ENCODE measurements at regions not wholly inside any gene's neighbourhood (a gene's known extent, or its start where the extent isn't known, plus 50 kb on each side); places are given as distances from the start of the nearest gene placed in this dataset.

DNA sequence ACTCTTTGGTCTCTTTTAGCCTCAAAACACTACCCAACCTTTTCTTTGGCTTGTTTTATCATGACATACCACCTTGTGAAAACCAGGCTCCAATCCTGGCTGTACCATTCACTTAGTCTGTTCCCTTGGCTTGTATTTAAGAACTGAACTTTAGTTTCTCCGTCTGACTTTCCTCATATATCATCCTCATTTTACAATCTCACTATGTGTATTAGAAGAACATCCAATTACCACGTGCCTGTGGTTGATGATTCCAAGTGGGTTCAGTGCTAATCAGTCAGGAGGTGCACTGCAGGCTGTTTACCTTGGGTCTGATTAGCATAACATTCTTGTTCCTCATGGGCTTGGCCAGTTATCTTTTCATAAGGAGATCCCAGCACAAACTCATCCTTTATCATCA lies 144.8 kb upstream of the KLF14 start:
- peak overlapping the region; percentile 35 for H3K27ac Mint-ChIP-seq
- DNase-seq: no peak
- intact Hi-C loops (cut with micrococcal nuclease): no loop called here
- H3K36me3 Mint-ChIP-seq (ENCODE audit: low read depth): peaks cover 77% of the 10 kb centered on the region
- H3K27me3 Mint-ChIP-seq: no peaks in the 10 kb centered on the region
- H3K4me1 Mint-ChIP-seq: peaks cover 36% of the 10 kb centered on the region
- no peak overlapping the region for H3K4me3 Mint-ChIP-seq
- H3K9me3 Mint-ChIP-seq: no peaks in the 10 kb centered on the region

DNA sequence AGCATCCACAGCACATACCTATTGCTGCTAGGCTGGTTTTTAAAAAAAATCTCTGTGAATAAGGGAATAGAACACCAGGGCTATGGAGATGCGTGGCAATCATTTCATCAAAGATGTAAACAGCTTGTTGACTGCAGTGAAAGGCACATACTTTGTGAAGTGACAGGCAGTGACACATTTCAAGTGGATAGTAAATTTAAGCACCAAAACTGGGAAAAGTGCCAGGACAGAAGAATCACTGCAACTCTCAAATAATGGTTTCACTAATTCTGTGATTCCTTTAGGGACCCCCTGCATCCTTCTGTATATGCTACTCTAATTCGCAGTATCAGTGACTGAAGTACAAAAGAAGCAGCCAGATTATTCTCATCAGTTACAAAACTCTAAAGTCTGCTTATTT lies 145.2 kb upstream of the KLF14 start:
- no peaks in the 10 kb centered on the region for H3K9me3 Mint-ChIP-seq
- no peak for DNase-seq
- no peak overlapping the region for H3K4me3 Mint-ChIP-seq
- no peak overlapping the region for H3K27ac Mint-ChIP-seq
- H3K36me3 Mint-ChIP-seq (ENCODE audit: low read depth): peaks cover 73% of the 10 kb centered on the region
- H3K4me1 Mint-ChIP-seq: peaks cover 33% of the 10 kb centered on the region
- intact Hi-C loops (cut with micrococcal nuclease): no loop called here
- no peaks in the 10 kb centered on the region for H3K27me3 Mint-ChIP-seq

DNA sequence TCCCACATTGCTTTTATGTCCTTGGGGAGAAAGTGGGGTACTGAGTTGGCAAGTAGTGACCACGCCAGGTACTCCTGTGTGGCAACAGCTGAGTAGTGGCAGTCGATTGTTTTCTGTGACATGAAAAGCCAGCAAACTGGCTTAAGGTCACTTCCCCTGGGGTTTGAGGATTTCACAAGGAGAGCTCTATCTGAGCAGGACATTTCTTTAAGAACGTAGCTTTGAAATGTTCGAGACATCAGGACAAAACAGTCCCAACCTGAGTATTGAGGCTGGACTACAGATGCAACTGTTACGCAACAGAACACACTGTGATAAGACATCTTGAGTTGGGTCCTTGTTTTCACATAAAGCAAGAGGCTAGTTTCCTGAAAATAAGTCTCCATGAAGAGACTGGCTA lies 146.7 kb upstream of the KLF14 start:
- peaks cover 74% of the 10 kb centered on the region for H3K36me3 Mint-ChIP-seq (ENCODE audit: low read depth)
- H3K4me1 Mint-ChIP-seq: peaks cover 36% of the 10 kb centered on the region
- H3K9me3 Mint-ChIP-seq: no peaks in the 10 kb centered on the region
- no peak for DNase-seq
- H3K4me3 Mint-ChIP-seq: no peak overlapping the region
- no peaks in the 10 kb centered on the region for H3K27me3 Mint-ChIP-seq
- intact Hi-C loops (cut with micrococcal nuclease): no loop called here
- H3K27ac Mint-ChIP-seq: peak overlapping the region; percentile 51

DNA sequence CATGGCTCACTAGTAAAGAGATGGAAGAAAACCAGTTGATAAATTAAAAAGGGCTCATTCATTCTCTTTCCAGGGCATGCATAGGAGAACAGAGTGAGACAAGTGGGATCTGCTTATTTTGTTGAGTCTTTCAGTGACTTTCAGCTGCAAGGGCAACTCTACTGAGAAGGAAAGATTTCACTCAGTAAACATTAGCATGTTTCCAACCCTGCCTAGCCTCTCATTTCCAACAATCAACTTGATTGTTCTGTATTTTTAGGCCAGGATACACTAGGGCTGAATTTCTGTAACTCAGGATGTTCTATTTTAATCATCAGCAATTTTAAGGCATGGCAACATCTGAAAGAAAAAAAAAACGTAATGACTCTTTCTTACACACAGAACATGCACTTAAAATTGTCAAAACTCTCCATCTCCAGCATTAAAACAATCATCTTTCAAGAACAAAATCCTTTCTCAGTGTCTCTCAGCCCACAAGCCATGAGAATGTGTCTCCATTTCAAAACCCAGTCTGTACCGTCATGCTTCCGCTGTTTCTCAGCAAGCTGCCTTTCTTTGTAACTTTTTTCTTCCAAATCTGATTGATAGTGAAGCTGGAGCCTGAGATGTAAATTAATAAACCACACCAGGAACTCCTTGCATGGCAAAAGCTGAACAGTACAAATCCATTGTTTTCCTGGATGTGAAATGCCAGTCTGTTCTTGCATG lies 147.2 kb upstream of the KLF14 start:
- peak overlapping the region; percentile 51 for H3K27ac Mint-ChIP-seq
- no peaks in the 10 kb centered on the region for H3K9me3 Mint-ChIP-seq
- DNase-seq: no peak
- H3K27me3 Mint-ChIP-seq: no peaks in the 10 kb centered on the region
- intact Hi-C loops (cut with micrococcal nuclease): no loop called here
- no peak overlapping the region for H3K4me3 Mint-ChIP-seq
- H3K36me3 Mint-ChIP-seq (ENCODE audit: low read depth): peaks cover 68% of the 10 kb centered on the region
- H3K4me1 Mint-ChIP-seq: peaks cover 33% of the 10 kb centered on the region

DNA sequence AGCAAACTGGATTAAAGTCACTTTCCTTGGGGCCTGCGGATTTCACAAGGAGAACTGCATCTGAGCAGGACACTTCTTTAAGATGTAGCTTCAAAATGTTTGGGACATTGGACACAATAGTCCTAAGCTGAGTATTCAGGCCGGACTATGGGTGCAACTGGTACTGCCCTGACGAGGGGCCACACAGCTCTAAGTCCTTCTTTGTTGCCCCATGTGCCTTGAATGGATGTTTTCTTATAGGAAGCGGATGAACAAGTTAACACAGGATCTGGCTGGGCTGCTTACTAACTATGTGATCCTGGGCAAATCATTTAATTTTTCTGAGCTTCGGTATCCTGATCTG lies 147.8 kb upstream of the KLF14 start:
- DNase-seq: no peak
- intact Hi-C loops (cut with micrococcal nuclease): no loop called here
- Mint-ChIP-seq H3K9me3 (no peaks in the 10 kb centered on the region), H3K27ac (peak overlapping the region; percentile 9), H3K4me3 (no peak overlapping the region), H3K4me1 (peaks cover 30% of the 10 kb centered on the region), H3K36me3 (ENCODE audit: low read depth) (peaks cover 67% of the 10 kb centered on the region), H3K27me3 (no peaks in the 10 kb centered on the region)

DNA sequence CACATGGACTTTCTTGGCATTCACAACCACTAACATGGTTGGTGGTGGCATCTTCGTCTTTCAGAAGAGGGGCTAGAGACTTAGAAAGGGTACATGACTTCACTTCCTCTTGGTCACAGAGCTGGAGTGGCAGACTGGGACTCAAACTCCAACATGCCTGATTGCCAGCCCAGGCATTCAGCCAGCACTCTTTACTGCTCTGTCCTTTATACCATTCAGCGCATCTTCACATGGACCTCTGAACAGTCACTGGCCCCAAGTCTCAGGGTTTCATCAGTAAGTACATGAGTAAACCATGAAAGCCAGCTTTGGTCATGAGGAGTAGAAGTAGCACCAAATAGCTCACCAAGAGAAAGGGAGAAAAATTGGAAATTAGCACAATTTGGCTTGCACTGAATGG lies 148.4 kb upstream of the KLF14 start:
- peak overlapping the region; percentile 37 for H3K27ac Mint-ChIP-seq

DNA sequence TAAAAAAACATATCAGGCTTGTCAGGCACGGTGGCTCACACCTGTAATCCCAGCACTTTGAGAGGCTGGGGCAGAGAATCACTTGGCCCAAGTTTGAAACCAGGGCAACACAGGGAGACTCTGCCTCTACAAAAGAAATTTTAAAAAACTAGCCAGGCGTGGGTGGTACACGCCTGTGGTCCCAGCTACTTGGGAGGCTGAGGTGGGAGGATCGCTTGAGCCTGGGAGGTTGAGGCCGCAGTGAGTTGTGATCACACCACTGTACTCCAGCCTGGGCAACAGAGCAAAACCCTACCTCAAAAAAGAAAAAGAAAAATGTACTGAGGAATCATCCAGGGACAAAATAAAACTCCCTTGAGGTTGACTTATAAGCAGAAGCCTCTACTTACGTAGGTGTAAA lies 149.9 kb upstream of the KLF14 start:
- no peaks in the 10 kb centered on the region for H3K9me3 Mint-ChIP-seq
- no peak for DNase-seq
- peaks cover 37% of the 10 kb centered on the region for H3K4me1 Mint-ChIP-seq
- H3K36me3 Mint-ChIP-seq (ENCODE audit: low read depth): peaks cover 72% of the 10 kb centered on the region
- intact Hi-C loops (cut with micrococcal nuclease): no loop called here
- no peaks in the 10 kb centered on the region for H3K27me3 Mint-ChIP-seq
- H3K27ac Mint-ChIP-seq: no peak overlapping the region
- no peak overlapping the region for H3K4me3 Mint-ChIP-seq

More for the DNA sequence above, 148.4 kb upstream of the KLF14 start:
- intact Hi-C loops (cut with micrococcal nuclease): no loop called here
- peaks cover 68% of the 10 kb centered on the region for H3K36me3 Mint-ChIP-seq (ENCODE audit: low read depth)
- no peaks in the 10 kb centered on the region for H3K27me3 Mint-ChIP-seq
- H3K4me1 Mint-ChIP-seq: peaks cover 32% of the 10 kb centered on the region
- DNase-seq: no peak
- H3K4me3 Mint-ChIP-seq: no peak overlapping the region
- no peaks in the 10 kb centered on the region for H3K9me3 Mint-ChIP-seq

DNA sequence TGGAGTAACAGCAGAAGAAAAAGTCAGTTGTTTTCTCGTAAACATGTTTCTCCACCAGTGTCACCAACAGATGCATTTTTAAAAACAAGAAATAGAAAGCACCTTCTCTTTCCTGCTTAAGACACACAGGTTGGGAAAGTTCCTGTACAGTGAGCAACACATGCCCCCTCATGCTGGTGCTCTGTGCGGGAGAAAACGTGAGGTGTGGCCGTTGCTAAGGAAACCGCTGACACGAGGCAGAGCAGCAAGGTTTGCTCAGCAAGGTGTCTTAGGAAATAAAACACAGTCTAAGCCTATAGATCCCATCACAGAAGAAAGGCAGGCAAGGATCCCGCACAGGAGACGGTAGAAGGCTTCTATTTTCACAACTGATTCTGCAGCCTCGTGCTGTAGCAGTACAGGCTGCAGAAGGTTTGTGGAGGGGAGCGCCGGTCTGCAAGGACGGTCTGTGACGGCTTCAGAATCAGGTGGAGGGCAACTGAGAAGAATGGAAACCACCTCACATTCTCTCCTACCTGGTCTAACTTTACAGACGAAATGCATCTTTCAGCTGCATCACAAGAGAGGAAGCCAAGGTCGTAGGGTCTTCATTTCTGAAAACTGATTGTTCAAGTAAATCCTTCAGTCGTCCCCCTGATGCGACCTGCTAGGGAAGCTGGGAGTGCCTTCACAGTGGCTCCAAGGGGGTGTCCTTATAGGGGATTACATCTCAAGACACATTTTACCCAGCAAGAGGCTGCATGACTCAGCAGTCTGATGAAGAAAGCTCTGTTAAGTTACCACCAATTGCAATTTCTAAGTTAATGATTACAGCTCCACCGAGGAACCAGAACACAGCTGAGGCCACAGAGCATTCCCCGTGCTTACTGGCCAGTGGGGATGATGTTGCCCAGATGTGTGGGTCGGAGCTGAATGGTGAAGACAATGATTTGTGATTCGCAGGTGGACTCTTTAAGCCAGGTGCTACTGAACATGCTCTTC lies 150.7 kb upstream of the KLF14 start:
- H3K27me3 Mint-ChIP-seq: no peaks in the 10 kb centered on the region
- peaks cover 69% of the 10 kb centered on the region for H3K36me3 Mint-ChIP-seq (ENCODE audit: low read depth)
- no peak for DNase-seq
- H3K4me1 Mint-ChIP-seq: peaks cover 34% of the 10 kb centered on the region
- no peaks in the 10 kb centered on the region for H3K9me3 Mint-ChIP-seq
- peak overlapping the region; percentile 42 for H3K27ac Mint-ChIP-seq
- H3K4me3 Mint-ChIP-seq: no peak overlapping the region
- intact Hi-C loops (cut with micrococcal nuclease): no loop called here

DNA sequence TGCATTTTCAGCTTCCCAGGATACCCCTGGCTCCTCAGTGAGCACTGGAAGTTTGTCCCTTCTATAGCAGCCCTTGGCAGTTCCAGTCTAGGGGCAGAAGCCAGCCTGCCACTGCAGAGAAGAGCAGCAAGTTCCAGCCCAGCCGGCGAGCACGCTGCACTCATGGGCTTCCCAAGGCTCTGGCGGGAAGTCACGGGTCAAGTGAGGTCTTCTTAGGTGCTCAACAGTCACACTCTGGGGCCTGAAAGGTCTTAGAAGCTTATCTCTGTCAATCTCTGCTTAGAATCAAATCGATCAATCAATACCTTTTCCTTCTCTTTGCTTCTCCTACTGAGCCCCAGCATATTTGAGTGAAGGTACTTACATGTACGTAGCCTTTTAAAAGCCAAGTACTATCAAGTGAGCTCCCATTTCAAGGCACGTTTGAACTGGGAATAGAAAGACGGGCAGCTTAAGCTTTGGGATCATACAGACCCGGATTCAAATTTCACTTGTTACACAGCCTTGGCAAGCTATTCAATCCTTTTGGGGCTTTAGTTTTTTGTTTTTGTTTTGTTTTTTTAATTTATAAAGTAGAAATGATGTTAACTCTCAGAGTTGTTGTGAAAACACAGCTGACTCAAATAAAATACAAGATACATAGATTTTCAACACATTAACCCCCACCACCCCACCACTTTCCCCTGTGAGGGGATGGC lies 152.6 kb upstream of the KLF14 start:
- H3K27ac Mint-ChIP-seq: peak overlapping the region; percentile 86

DNA sequence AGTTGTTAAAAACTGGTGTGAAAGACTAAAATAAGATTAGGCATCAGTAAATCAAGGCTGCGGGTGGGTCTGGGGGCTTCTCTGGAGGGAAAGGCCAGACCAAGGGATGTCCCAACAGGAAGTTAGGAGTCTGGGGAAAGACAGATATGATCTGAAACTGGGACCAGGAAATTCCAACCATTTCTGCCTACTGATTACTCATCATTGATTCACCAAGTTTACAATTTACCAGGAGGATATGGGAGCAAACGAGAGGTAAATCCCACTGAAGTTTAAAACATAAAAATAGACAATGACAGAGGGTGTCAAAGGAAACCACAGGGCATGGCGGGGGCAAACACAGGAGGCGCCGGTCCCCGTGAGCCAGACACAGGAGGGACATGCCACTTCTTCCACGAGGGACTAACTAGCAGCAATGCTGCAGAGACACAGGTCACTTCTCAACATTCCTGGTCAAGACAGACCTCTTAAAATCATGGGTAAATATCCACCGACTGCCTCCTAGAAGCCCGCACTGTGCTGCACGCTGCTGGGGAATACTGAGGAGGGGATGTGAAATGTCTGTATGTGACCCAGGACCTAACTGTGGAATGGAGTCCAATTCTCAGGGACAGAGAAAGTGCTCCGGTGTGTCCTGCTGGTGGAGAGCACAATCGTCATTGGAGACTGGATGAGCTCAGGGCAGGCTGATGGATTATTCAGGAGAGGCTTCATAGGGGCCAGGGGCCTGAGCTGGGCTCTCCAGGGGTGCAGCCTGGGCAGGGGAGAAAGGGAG lies 153.4 kb upstream of the KLF14 start:
- intact Hi-C loops (cut with micrococcal nuclease): no loop called here
- peak overlapping the region; percentile 18 for H3K4me3 Mint-ChIP-seq
- H3K4me1 Mint-ChIP-seq: peaks cover 39% of the 10 kb centered on the region
- no peaks in the 10 kb centered on the region for H3K27me3 Mint-ChIP-seq
- H3K36me3 Mint-ChIP-seq (ENCODE audit: low read depth): peaks cover 69% of the 10 kb centered on the region
- peak overlapping the region; percentile 86 for H3K27ac Mint-ChIP-seq
- no peak for DNase-seq
- no peaks in the 10 kb centered on the region for H3K9me3 Mint-ChIP-seq

More for the DNA sequence above, 152.6 kb upstream of the KLF14 start:
- no peak for DNase-seq
- Mint-ChIP-seq H3K4me3 (no peak overlapping the region), H3K4me1 (peaks cover 43% of the 10 kb centered on the region), H3K27me3 (no peaks in the 10 kb centered on the region), H3K36me3 (ENCODE audit: low read depth) (peaks cover 73% of the 10 kb centered on the region), H3K9me3 (no peaks in the 10 kb centered on the region)
- intact Hi-C loops (cut with micrococcal nuclease): no loop called here

DNA sequence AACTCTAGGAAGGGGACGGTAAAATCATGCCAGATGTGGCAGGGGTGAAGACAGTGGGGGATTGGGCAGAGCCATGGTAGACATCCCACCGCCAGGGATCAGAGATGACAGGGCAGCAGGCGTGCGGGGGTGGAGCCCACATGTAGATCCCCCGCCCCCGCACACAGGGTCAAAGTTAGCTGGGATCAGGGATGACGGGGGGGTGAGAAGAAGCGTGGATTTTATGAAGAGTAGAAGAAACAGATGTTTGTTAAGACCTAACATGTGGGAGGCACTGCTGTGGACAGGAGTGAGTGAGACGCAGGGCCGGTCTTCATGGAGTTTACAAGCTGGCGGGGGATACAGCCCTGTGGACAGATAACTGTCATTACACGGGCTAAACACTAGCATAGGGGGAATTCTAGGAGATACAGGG lies 154.0 kb upstream of the KLF14 start:
- Mint-ChIP-seq H3K4me3 (peak overlapping the region; percentile 18), H3K9me3 (no peaks in the 10 kb centered on the region), H3K36me3 (ENCODE audit: low read depth) (peaks cover 68% of the 10 kb centered on the region), H3K27ac (peak overlapping the region; percentile 86), H3K27me3 (no peaks in the 10 kb centered on the region), H3K4me1 (peaks cover 39% of the 10 kb centered on the region)
- no peak for DNase-seq
- intact Hi-C loops (cut with micrococcal nuclease): no loop called here

DNA sequence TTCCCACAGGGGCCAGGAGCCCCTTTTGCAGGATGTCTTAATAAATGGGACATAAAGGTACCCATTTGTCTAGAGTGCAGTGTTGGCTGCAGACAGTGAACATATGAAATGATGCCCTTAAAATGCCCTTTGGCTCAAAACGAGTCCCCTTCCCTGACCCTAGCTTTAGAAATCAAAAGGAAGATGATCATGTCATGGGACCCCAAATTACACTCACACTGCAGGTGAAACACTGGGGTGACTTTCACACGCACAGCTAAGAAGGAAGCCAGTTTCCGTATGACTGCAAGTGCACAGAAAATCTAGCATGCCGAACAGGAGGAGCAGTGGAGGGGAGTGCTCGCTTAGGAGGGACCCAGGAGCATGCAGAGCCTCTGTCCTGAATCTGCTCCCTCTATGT lies 154.5 kb upstream of the KLF14 start:
- Mint-ChIP-seq H3K27ac (peak overlapping the region; percentile 86), H3K4me3 (no peak overlapping the region), H3K4me1 (peaks cover 40% of the 10 kb centered on the region), H3K36me3 (ENCODE audit: low read depth) (peaks cover 66% of the 10 kb centered on the region), H3K9me3 (no peaks in the 10 kb centered on the region), H3K27me3 (no peaks in the 10 kb centered on the region)
- intact Hi-C loops (cut with micrococcal nuclease): no loop called here
- DNase-seq: no peak

All from activated CD4-positive, alpha-beta T cell treated with anti-CD3 and anti-CD28 coated beads, Interleukin-2, amount 10 ng/mL, durations not matched to agents 24 days and 14 days (primary cell).